OCI-LY1 (cell line): ENCODE measurements at regions not wholly inside any gene's neighbourhood (a gene's known extent, or its start where the extent isn't known, plus 50 kb on each side); places are given as distances from the start of the nearest gene placed in this dataset.
A peak's percentile ranks its signal among the peaks of the same experiment; 100 is the strongest.
"Not testable (repeated sequence)": the region's sequence is repeated elsewhere in the genome, so short reads cannot be mapped to it uniquely, and the experiment has no call there.

Experiments used
- H2AFZ ChIP-seq: fragments of 200-600 bp; sonication (generic), shearing (Covaris generic); 2 replicates; pipeline ENCODE4 v1.6.0; 2014; ENCODE audit warnings: antibody characterized with exemption, mild to moderate bottlenecking, low read length
- H3F3A ChIP-seq: fragments of 200-600 bp; sonication (generic), shearing (Covaris generic); 2 replicates; pipeline ENCODE4 v1.6.0; 2014; ENCODE audit warnings: mild to moderate bottlenecking, antibody characterized with exemption, low read length, moderate library complexity; ENCODE audit not compliant: insufficient read depth
- H3K27ac ChIP-seq: fragments of 200-600 bp; sonication (generic); 2 replicates; pipeline ENCODE4 v1.5.1; 2014; ENCODE audit warnings: low read length, mixed run types, mild to moderate bottlenecking, low read depth; ENCODE audit not compliant: poor library complexity, severe bottlenecking
- H3K27me3 ChIP-seq: fragments of 200-600 bp; sonication (generic); 2 replicates; pipeline ENCODE4 v1.6.0; 2014; ENCODE audit warnings: antibody characterized with exemption, mild to moderate bottlenecking, low read length, moderate library complexity; ENCODE audit not compliant: insufficient read depth
- H3K36me3 ChIP-seq: fragments of 200-600 bp; sonication (generic); 2 replicates; pipeline ENCODE4 v1.6.1; 2014; ENCODE audit warnings: mild to moderate bottlenecking, antibody characterized with exemption, low read length, moderate library complexity, mixed read lengths; ENCODE audit not compliant: insufficient read depth
- H3K4me1 ChIP-seq: fragments of 200-600 bp; sonication (generic); 2 replicates; pipeline ENCODE4 v1.5.1; 2014; ENCODE audit warnings: mild to moderate bottlenecking, low read length, moderate library complexity; ENCODE audit not compliant: insufficient read depth, severe bottlenecking
- H3K4me2 ChIP-seq: fragments of 200-600 bp; sonication (generic), shearing (Covaris generic); 2 replicates; pipeline ENCODE4 v1.6.1; 2014; ENCODE audit warnings: low read length
- H3K4me3 ChIP-seq: fragments of 200-600 bp; sonication (generic); 2 replicates; pipeline ENCODE4 v1.5.1; 2014; ENCODE audit warnings: low read length, low read depth, mild to moderate bottlenecking, mixed read lengths; ENCODE audit not compliant: poor library complexity, severe bottlenecking
- H3K79me2 ChIP-seq: fragments of 200-600 bp; shearing (Covaris generic); 2 replicates; pipeline ENCODE4 v1.6.1; 2016; ENCODE audit warnings: mixed run types, low read length, mixed read lengths; ENCODE audit not compliant: insufficient read depth
- H3K9ac ChIP-seq: fragments of 200-600 bp; sonication (generic), shearing (Covaris generic); 2 replicates; pipeline ENCODE4 v1.6.1; 2014; ENCODE audit warnings: mild to moderate bottlenecking, low read length, mixed read lengths
- H3K9me2 ChIP-seq: fragments of 200-600 bp; sonication (generic), shearing (Covaris generic); 2 replicates; pipeline ENCODE4 v1.6.1; 2014; ENCODE audit warnings: low read depth, mild to moderate bottlenecking, low read length, mixed read lengths
- H3K9me3 ChIP-seq: fragments of 200-600 bp; shearing (Covaris generic); 2 replicates; pipeline ENCODE4 v1.6.1; 2014; ENCODE audit warnings: low read length, mixed read lengths
- H4K20me1 ChIP-seq: fragments of 200-600 bp; sonication (generic), shearing (Covaris generic); 2 replicates; pipeline ENCODE4 v1.6.0; 2016; ENCODE audit warnings: mild to moderate bottlenecking, low read length; ENCODE audit not compliant: insufficient read depth
- EZH2 ChIP-seq: fragments of 200-600 bp; sonication (generic), shearing (Covaris generic); IDR thresholded peaks from 2 replicates; pipeline ENCODE4 v1.8.0; 2017; ENCODE audit warnings: borderline replicate concordance, mixed run types, mild to moderate bottlenecking, antibody characterized with exemption, low read length, moderate library complexity, mixed read lengths
- TF ChIP-seq, protein P1 (sequence below): fragments of 200-600 bp; sonication (generic), shearing (Covaris generic); IDR thresholded peaks from 2 replicates; pipeline ENCODE4 v1.5.1; 2017; ENCODE audit warnings: mild to moderate bottlenecking, antibody characterized with exemption, low read length, moderate library complexity, mixed read lengths

DNA sequence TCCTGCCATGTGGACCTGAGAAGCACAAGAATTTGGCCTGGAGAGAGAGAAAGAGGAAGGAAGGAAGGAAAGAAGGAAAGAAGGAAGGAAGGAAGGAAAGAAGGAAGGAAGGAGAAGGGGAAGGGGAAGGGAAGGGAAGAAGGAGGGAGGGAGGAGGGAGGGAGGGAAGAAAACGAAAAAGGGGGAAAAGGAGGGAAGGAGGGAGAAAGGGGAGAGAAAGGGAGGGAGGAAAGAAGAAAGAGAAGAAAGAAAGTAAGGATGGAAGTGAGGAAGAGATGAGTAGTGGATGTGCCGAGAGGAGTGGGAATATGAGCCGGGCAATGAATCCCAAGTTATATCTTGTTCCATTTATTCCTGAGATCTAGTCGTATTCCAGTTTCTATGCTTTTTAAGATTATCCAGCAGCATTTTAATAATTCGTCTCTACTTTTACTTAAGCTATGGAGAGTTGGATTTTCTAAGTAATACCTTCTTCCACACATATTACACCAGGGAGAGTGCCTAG is 247.8 kb downstream of the TDRD15 start:
- Histone ChIP-seq H3K4me1 (no peaks in the 10 kb centered on the region), H3K4me2 (no peak overlapping the region), H3K9me3 (no peaks in the 10 kb centered on the region), H3K9ac (no peak overlapping the region), H3K36me3 (no peaks in the 10 kb centered on the region), H3K4me3 (no peak overlapping the region), H2AFZ (no peak overlapping the region), H3K9me2 (no peaks in the 10 kb centered on the region), H3K79me2 (no peaks in the 10 kb centered on the region), H3K27ac (no peak overlapping the region), H3K27me3 (no peaks in the 10 kb centered on the region), H4K20me1 (no peaks in the 10 kb centered on the region), H3F3A (no peaks in the 10 kb centered on the region)
- no peak for TF ChIP-seq EZH2
- TF ChIP-seq, protein P1, sequence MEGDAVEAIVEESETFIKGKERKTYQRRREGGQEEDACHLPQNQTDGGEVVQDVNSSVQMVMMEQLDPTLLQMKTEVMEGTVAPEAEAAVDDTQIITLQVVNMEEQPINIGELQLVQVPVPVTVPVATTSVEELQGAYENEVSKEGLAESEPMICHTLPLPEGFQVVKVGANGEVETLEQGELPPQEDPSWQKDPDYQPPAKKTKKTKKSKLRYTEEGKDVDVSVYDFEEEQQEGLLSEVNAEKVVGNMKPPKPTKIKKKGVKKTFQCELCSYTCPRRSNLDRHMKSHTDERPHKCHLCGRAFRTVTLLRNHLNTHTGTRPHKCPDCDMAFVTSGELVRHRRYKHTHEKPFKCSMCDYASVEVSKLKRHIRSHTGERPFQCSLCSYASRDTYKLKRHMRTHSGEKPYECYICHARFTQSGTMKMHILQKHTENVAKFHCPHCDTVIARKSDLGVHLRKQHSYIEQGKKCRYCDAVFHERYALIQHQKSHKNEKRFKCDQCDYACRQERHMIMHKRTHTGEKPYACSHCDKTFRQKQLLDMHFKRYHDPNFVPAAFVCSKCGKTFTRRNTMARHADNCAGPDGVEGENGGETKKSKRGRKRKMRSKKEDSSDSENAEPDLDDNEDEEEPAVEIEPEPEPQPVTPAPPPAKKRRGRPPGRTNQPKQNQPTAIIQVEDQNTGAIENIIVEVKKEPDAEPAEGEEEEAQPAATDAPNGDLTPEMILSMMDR = no peak

DNA sequence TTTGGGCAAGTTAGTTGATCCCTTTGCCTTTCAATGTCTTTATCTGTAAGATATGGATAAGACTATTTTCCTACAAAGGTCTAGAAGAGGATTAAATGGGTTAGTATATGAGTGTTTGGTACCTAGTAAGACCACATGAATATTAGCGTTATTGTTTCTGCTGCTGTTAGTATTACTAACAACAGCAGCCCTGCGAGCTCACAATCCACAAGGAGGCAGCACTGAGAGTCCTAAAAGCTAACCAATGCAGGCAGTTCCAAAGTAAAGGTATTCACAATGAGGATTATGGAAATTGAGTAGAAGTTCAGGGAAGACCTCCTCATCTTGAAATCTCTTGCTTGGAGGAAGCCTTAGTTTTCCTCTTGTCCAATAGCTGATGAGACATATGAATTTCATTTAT is 248.9 kb downstream of the TDRD15 start:
- Histone ChIP-seq H2AFZ (no peak overlapping the region), H3K27ac (no peak overlapping the region), H3K79me2 (no peaks in the 10 kb centered on the region), H3K4me3 (no peak overlapping the region), H3F3A (no peaks in the 10 kb centered on the region), H3K9me2 (no peaks in the 10 kb centered on the region), H3K4me1 (no peaks in the 10 kb centered on the region), H3K36me3 (no peaks in the 10 kb centered on the region), H4K20me1 (no peaks in the 10 kb centered on the region), H3K4me2 (no peak overlapping the region), H3K27me3 (no peaks in the 10 kb centered on the region), H3K9me3 (no peaks in the 10 kb centered on the region), H3K9ac (no peak overlapping the region)
- TF ChIP-seq EZH2 = no peak
- TF ChIP-seq, protein P1 = peak; percentile 58

DNA sequence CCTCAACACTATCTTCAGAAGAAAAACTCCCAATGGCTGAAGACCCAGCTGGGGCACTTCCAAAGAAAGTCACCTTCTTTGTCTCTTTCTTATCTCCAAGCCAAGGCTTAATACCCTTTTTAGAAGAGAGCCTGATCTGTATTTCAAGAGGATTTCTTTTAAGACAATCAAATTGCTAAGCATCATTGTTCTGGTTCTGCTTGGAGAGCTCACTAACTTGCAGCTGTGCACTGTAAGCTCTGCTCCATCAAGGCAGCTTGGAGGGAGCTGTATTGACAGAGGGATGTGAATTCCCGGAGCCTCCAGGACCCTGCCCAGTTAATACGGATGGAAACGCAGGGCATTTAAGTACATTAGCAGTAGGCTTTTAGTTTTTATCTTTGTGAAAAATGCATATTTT is 253.1 kb downstream of the TDRD15 start:
- Histone ChIP-seq H4K20me1 (no peaks in the 10 kb centered on the region), H2AFZ (no peak overlapping the region), H3K27me3 (no peaks in the 10 kb centered on the region), H3K27ac (no peak overlapping the region), H3K79me2 (no peaks in the 10 kb centered on the region), H3K9me3 (no peaks in the 10 kb centered on the region), H3F3A (no peaks in the 10 kb centered on the region), H3K4me3 (no peak overlapping the region), H3K4me1 (no peaks in the 10 kb centered on the region), H3K4me2 (no peak overlapping the region), H3K9me2 (no peaks in the 10 kb centered on the region), H3K36me3 (no peaks in the 10 kb centered on the region), H3K9ac (no peak overlapping the region)
- TF ChIP-seq EZH2 = no peak

DNA sequence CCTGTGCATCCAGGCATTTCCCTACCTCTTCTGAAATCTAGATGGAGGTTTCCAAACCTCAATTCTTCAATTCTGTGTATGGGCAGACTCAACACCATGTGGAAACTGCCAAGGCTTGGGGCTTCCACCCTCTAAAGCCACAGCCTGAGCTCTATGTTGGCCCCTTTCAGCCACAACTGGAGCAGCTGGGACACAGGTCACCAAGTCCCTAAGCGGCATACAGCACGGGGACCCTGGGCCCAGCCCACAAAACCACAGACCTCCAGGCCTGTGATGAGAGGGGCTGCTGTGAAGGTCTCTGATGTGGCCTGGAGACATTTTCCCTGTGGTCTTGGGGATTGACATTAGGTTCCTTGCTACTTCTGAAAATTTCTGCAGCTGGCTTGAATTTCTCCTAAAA is 255.4 kb downstream of the TDRD15 start:
- Histone ChIP-seq H3K9me3 (no peaks in the 10 kb centered on the region), H3K27ac (no peak overlapping the region), H3K4me2 (no peak overlapping the region), H3K9ac (no peak overlapping the region), H3K79me2 (no peaks in the 10 kb centered on the region), H3K36me3 (no peaks in the 10 kb centered on the region), H2AFZ (no peak overlapping the region), H3K4me3 (no peak overlapping the region), H3K27me3 (no peaks in the 10 kb centered on the region), H3K4me1 (no peaks in the 10 kb centered on the region), H4K20me1 (no peaks in the 10 kb centered on the region), H3K9me2 (no peaks in the 10 kb centered on the region), H3F3A (no peaks in the 10 kb centered on the region)
- TF ChIP-seq EZH2 = no peak
- TF ChIP-seq, protein P1 = no peak

DNA sequence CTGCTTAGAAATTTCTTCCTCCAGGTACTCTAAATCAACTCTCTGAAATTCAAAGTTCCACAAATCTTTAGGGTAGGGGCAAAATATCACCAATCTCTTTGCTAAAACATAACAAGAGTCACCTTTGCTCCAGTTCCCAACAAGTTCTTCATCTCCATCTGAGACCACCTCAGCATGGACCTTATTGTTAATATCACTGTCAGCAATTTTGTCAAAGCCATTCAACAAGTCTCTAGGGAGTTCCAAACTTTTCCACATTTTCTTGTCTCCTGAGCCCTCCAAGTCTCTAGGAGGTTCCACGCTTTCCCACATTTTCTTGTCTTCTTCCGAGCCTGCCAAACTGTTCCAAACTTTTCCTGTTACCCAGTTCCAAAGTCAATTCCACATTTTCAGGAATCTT is 255.9 kb downstream of the TDRD15 start:
- not testable (repeated sequence) for H3K4me3 ChIP-seq, H3K9me3 ChIP-seq, H3K9me2 ChIP-seq, H3K79me2 ChIP-seq, H3K36me3 ChIP-seq, H3K4me2 ChIP-seq, H3K27me3 ChIP-seq, H4K20me1 ChIP-seq, H3K9ac ChIP-seq, H2AFZ ChIP-seq, H3K27ac ChIP-seq, H3K4me1 ChIP-seq, H3F3A ChIP-seq
